PC-3 (cell line): ENCODE measurements at regions not wholly inside any gene's neighbourhood (a gene's known extent, or its start where the extent isn't known, plus 50 kb on each side); places are given as distances from the start of the nearest gene placed in this dataset.

Experiments used
- ATAC-seq: fragments of 200-7000 bp; cut with Tn5 transposase; 2 replicates; pipeline ENCODE4 v1.9.1; 2020; ENCODE audit warnings: mild to moderate bottlenecking, moderate library complexity
- BruUV-seq: library from RNA; stranded (reverse); fragments of 400-500 nt; replicated peaks from 2 replicates; lab custom pipeline; 2021; lab: Mats Ljungman, UMichigan
- CTCF ChIA-PET: fragments of 300-600 bp; sonication (Branson Sonifier 250); formaldehyde crosslinking; loops from one replicate; lab custom pipeline; 2022; ENCODE audit warnings: antibody characterized with exemption; lab: Charles Lee
- POLR2A ChIA-PET: fragments of 300-600 bp; sonication (Branson Sonifier 250); formaldehyde crosslinking; loops from one replicate; lab custom pipeline; 2022; ENCODE audit warnings: antibody characterized with exemption; ENCODE audit not compliant: unreplicated experiment; lab: Charles Lee
- DNase-seq: peaks from one replicate; pipeline ENCODE4 v3.0.0-alpha.2; 2015
- H2AFZ ChIP-seq: fragments of 300-600 bp; sonication (generic); 2 replicates; pipeline ENCODE4 v1.6.0; 2016; ENCODE audit warnings: antibody characterized with exemption, low read length
- H3F3A ChIP-seq: fragments of 300-600 bp; sonication (generic); one replicate; pipeline ENCODE4 v1.6.0; 2017; ENCODE audit warnings: antibody characterized with exemption, low read length, control low read depth, mild to moderate bottlenecking; ENCODE audit not compliant: unreplicated experiment
- H3K27ac ChIP-seq: fragments of 300-600 bp; sonication (generic); 2 replicates; pipeline ENCODE4 v1.5.1; 2016; ENCODE audit warnings: mild to moderate bottlenecking, low read length
- H3K27me3 ChIP-seq: fragments of 300-600 bp; sonication (generic); 2 replicates; pipeline ENCODE4 v1.6.1; 2016; ENCODE audit warnings: low read length, mixed read lengths
- H3K36me3 ChIP-seq: fragments of 300-600 bp; sonication (generic); 2 replicates; pipeline ENCODE4 v1.6.1; 2016; ENCODE audit warnings: low read depth, mixed run types, low read length, mixed read lengths
- H3K4me1 ChIP-seq: fragments of 300-600 bp; sonication (generic); 2 replicates; pipeline ENCODE4 v1.5.1; 2016; ENCODE audit warnings: low read length; ENCODE audit not compliant: insufficient read depth
- H3K4me2 ChIP-seq: fragments of 300-600 bp; sonication (generic); 2 replicates; pipeline ENCODE4 v1.6.0; 2016; ENCODE audit warnings: low read length
- H3K4me3 ChIP-seq: fragments of 300-600 bp; sonication (generic); 2 replicates; pipeline ENCODE4 v1.5.1; 2016; ENCODE audit warnings: mild to moderate bottlenecking, low read length, mixed read lengths
- H3K79me2 ChIP-seq: fragments of 300-600 bp; sonication (generic); 2 replicates; pipeline ENCODE4 v1.6.1; 2017; ENCODE audit warnings: low read length, mixed read lengths
- H3K9ac ChIP-seq: fragments of 300-600 bp; sonication (generic); 2 replicates; pipeline ENCODE4 v1.6.0; 2016; ENCODE audit warnings: mild to moderate bottlenecking, low read length
- H3K9me2 ChIP-seq: fragments of 300-600 bp; sonication (generic); replicated peaks from 2 replicates; pipeline ENCODE4 v1.6.1; 2016; ENCODE audit warnings: mixed run types, low read length, mixed read lengths
- H3K9me3 ChIP-seq: fragments of 300-600 bp; sonication (generic); 2 replicates; pipeline ENCODE4 v1.6.1; 2016; ENCODE audit warnings: low read length, mixed read lengths
- H4K20me1 ChIP-seq: fragments of 300-600 bp; sonication (generic); 2 replicates; pipeline ENCODE4 v1.6.1; 2016; ENCODE audit warnings: low read length, mixed read lengths
- CTCF ChIP-seq: fragments of 300-600 bp; sonication (generic); conservative IDR thresholded peaks from 2 replicates; pipeline ENCODE4 v1.5.1; 2017; ENCODE audit warnings: antibody characterized with exemption, low read depth, mild to moderate bottlenecking, low read length
- EZH2 ChIP-seq: fragments of 300-600 bp; sonication (generic); IDR thresholded peaks from one replicate; pipeline ENCODE4 v1.6.1; 2017; ENCODE audit warnings: antibody characterized with exemption, mild to moderate bottlenecking, low read length; ENCODE audit not compliant: unreplicated experiment
- EZH2phosphoT487 ChIP-seq: fragments of 300-600 bp; sonication (generic); IDR thresholded peaks from 2 replicates; pipeline ENCODE4 v1.6.1; 2018; ENCODE audit warnings: mild to moderate bottlenecking, antibody characterized with exemption, low read length, borderline replicate concordance
- intact Hi-C: fragments of 100-400 bp; cut with micrococcal nuclease; formaldehyde crosslinking; loops from 2 replicates; pipeline ENCODE4 v1.9.0; 2023

GRCh38 chr7:42833411-42833810 lies 78.5 kb downstream of the C7orf25 start:
- no peak for ATAC-seq
- no peaks in the 10 kb centered on the region for H3F3A ChIP-seq
- H3K4me2 ChIP-seq: no peak overlapping the region
- H3K9me2 ChIP-seq: no peaks in the 10 kb centered on the region
- intact Hi-C loops: loop anchor here (10.0 kb wide), 1 partner anchor 819 kb away; no protein-coding TSS in a partner anchor
- no peaks in the 10 kb centered on the region; the same call in 1 of the 2 replicates for H3K27me3 ChIP-seq
- ChIA-PET POLR2A (no interaction called here), CTCF (no interaction called here)
- H2AFZ ChIP-seq: no peak overlapping the region
- no peak overlapping the region for H3K9ac ChIP-seq
- peaks cover 17% of the 10 kb centered on the region; the same call in 1 of the 2 replicates for H3K4me1 ChIP-seq
- H3K27ac ChIP-seq: no peak overlapping the region
- TF ChIP-seq EZH2 (no peak), EZH2phosphoT487 (no peak), CTCF (no peak)
- no peaks in the 10 kb centered on the region for H3K9me3 ChIP-seq
- H3K4me3 ChIP-seq: no peak overlapping the region
- DNase-seq: no peak
- H4K20me1 ChIP-seq: no peaks in the 10 kb centered on the region
- H3K36me3 ChIP-seq: no peaks in the 10 kb centered on the region
- no peaks in the 10 kb centered on the region for H3K79me2 ChIP-seq
- BruUV-seq: no TSS peak

- no peaks in the 10 kb centered on the region; the same call in 1 of the 2 replicates for H3K27me3 ChIP-seq
- no peaks in the 10 kb centered on the region for H3K36me3 ChIP-seq
- ATAC-seq (no peak), DNase-seq (peak; percentile 60)
- no peaks in the 10 kb centered on the region for H3K9me2 ChIP-seq
- H3K4me2 ChIP-seq: peak overlapping the region; percentile 75
- no TSS peak for BruUV-seq
- peak overlapping the region; percentile 50; the same call in 1 of the 2 replicates for H3K4me3 ChIP-seq
- no peak overlapping the region for H3K9ac ChIP-seq
- CTCF ChIA-PET: no interaction called here
- peak overlapping the region; percentile 28; the same call in 1 of the 2 replicates for H2AFZ ChIP-seq
- no peak overlapping the region for H3K27ac ChIP-seq
- peaks cover 17% of the 10 kb centered on the region; the same call in 1 of the 2 replicates for H3K4me1 ChIP-seq
- POLR2A ChIA-PET: no interaction called here
- no peaks in the 10 kb centered on the region for H3K79me2 ChIP-seq
- intact Hi-C loops: loop anchor here (1.0 to 10.0 kb wide), 2 partner anchors 818 to 889 kb away; no protein-coding TSS in a partner anchor
- no peak for TF ChIP-seq CTCF
- no peak for TF ChIP-seq EZH2
- no peak for TF ChIP-seq EZH2phosphoT487
- H3F3A ChIP-seq: no peaks in the 10 kb centered on the region
- no peaks in the 10 kb centered on the region for H4K20me1 ChIP-seq
- no peaks in the 10 kb centered on the region for H3K9me3 ChIP-seq
These were observed 79.2 kb downstream of the C7orf25 start for GRCh38 chr7:42832667-42833066.
